Endothelial cell of umbilical vein (primary cell): ENCODE measurements at regions not wholly inside any gene's neighbourhood (a gene's known extent, or its start where the extent isn't known, plus 50 kb on each side); places are given as distances from the start of the nearest gene placed in this dataset.
"Not testable (repeated sequence)": the region's sequence is repeated elsewhere in the genome, so short reads cannot be mapped to it uniquely, and the experiment has no call there.

ENCODE experiments used
- BruUV-seq: library from RNA; stranded (reverse); fragments of 400-500 nt; replicated peaks from 2 replicates; lab custom pipeline; 2021; lab: Mats Ljungman, UMichigan
- CTCF ChIA-PET: fragments of 300-600, 350-600 bp; sonication (Branson Sonifier 250); formaldehyde crosslinking; loops from one replicate; lab custom pipeline; 2021; ENCODE audit warnings: antibody characterized with exemption, inconsistent platforms; lab: Charles Lee
- POLR2A ChIA-PET: fragments of 300-600, 350-600 bp; sonication (Branson Sonifier 250); formaldehyde crosslinking; loops from one replicate; lab custom pipeline; 2021; ENCODE audit warnings: antibody characterized with exemption, inconsistent platforms; lab: Charles Lee
- DNase-seq: peaks from one replicate; pipeline ENCODE4 v3.0.0-alpha.2; 2011; ENCODE audit warnings: low read depth, low spot score
- FAIRE-seq: peaks from 2 replicates; lab custom pipeline; 2011; peaks lifted over from hg19 to GRCh38; lab: Jason Lieb, UNC
- H2AFZ ChIP-seq: 2 replicates; pipeline ENCODE4 v1.6.0; 2012; ENCODE audit warnings: low read depth, low read length, control low read depth, inconsistent platforms
- H3K27ac ChIP-seq: 2 replicates; pipeline ENCODE4 v1.5.1; 2011; ENCODE audit warnings: low read depth, mild to moderate bottlenecking, control low read depth, low read length, moderate library complexity; ENCODE audit not compliant: insufficient read depth
- H3K27me3 ChIP-seq, 2 experiments: 2 replicates each; pipeline versions ENCODE4 v1.6.0 to v1.6.1; 2011; ENCODE audit warnings: low read length in 2 of 2, mixed read lengths in 1 of 2; ENCODE audit not compliant: control insufficient read depth in 2 of 2, insufficient read depth in 2 of 2
- H3K36me3 ChIP-seq, 2 experiments: 2 replicates in 1 of 2; 3 replicates in 1 of 2; pipeline ENCODE4 v1.5.1; 2011; ENCODE audit warnings: low read length in 2 of 2, mild to moderate bottlenecking in 1 of 2, moderate library complexity in 1 of 2; ENCODE audit not compliant: control insufficient read depth in 2 of 2, insufficient read depth in 2 of 2; ENCODE audit errors: extremely low read depth in 1 of 2
- H3K4me1 ChIP-seq: 3 replicates; pipeline ENCODE4 v1.5.1; 2011; ENCODE audit warnings: mild to moderate bottlenecking, low read length; ENCODE audit not compliant: control insufficient read depth, insufficient read depth; ENCODE audit errors: extremely low read depth
- H3K4me2 ChIP-seq: 2 replicates; pipeline ENCODE4 v1.6.1; 2011; ENCODE audit warnings: low read length, control low read depth, mixed read lengths; ENCODE audit not compliant: insufficient read depth
- H3K4me3 ChIP-seq, 3 experiments: fragments of 200-600 bp in 1 of 3; sonication (generic), shearing (Covaris generic) in 1 of 3; replicated peaks in 1 of 3; 2 replicates each; pipeline ENCODE4 v1.5.1; 2011 to 2016; ENCODE audit warnings: control low read depth in 3 of 3, low read length in 3 of 3, mild to moderate bottlenecking in 2 of 3, inconsistent platforms in 1 of 3, low read depth in 1 of 3, moderate library complexity in 1 of 3; ENCODE audit not compliant: insufficient read depth in 1 of 3
- H3K79me2 ChIP-seq: 2 replicates; pipeline ENCODE4 v1.6.0; 2012; ENCODE audit warnings: low read length, inconsistent platforms; ENCODE audit not compliant: control insufficient read depth, insufficient read depth
- H3K9ac ChIP-seq: replicated peaks from 2 replicates; pipeline ENCODE3; 2011; ENCODE audit warnings: low read length, control low read depth; ENCODE audit not compliant: insufficient read depth; ENCODE audit errors: extremely low read depth
- H3K9me1 ChIP-seq: replicated peaks from 3 replicates; pipeline ENCODE4 v1.6.0; 2011; ENCODE audit warnings: mild to moderate bottlenecking, low read length; ENCODE audit not compliant: control insufficient read depth, insufficient read depth; ENCODE audit errors: extremely low read depth
- H3K9me3 ChIP-seq: replicated peaks from 2 replicates; pipeline ENCODE4 v1.5.1; 2012; ENCODE audit warnings: low read length, inconsistent platforms; ENCODE audit not compliant: control insufficient read depth, insufficient read depth
- H4K20me1 ChIP-seq: replicated peaks from 2 replicates; pipeline ENCODE3; 2011; ENCODE audit warnings: mild to moderate bottlenecking, low read length; ENCODE audit not compliant: control insufficient read depth, insufficient read depth; ENCODE audit errors: extremely low read depth
- dilution Hi-C: fragments of 300-500 bp; cut with MboI; formaldehyde crosslinking; loops from one replicate; pipeline ENCODE4 v1.15.0; 2019; ENCODE audit warnings: low sequenced_read_pairs; ENCODE audit not compliant: extremely low pct_ligation_motif_present
- intact Hi-C: fragments of 100-400 bp; cut with micrococcal nuclease; formaldehyde crosslinking; loops from one replicate; pipeline ENCODE4 v1.10.0; 2022

DNA sequence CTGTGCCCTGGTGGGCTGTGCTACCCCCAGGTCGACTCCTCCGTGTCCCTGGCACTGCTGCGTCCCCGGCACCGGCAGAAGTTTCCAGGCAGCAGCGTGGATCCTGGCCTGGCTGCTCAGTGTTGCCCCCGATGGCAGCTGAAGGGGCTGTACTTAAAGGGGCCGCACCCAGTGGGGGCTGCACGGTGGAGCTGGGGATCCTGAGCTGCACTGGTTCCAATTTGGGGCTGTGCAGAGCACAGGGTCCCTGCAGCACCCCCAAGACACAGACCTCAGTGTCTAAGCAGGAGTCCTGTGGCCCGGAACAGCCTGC, 253.8 kb downstream of the ANKRD30B start:
- H3K79me2 ChIP-seq, intact Hi-C loops, CTCF ChIA-PET, POLR2A ChIA-PET, H3K9me1 ChIP-seq, H3K27me3 ChIP-seq, DNase-seq, H4K20me1 ChIP-seq, H3K9ac ChIP-seq, BruUV-seq, FAIRE-seq, H3K4me3 ChIP-seq, H3K4me2 ChIP-seq, H3K36me3 ChIP-seq, H2AFZ ChIP-seq, H3K4me1 ChIP-seq, H3K27ac ChIP-seq, dilution Hi-C loops, H3K9me3 ChIP-seq: not testable (repeated sequence)

DNA sequence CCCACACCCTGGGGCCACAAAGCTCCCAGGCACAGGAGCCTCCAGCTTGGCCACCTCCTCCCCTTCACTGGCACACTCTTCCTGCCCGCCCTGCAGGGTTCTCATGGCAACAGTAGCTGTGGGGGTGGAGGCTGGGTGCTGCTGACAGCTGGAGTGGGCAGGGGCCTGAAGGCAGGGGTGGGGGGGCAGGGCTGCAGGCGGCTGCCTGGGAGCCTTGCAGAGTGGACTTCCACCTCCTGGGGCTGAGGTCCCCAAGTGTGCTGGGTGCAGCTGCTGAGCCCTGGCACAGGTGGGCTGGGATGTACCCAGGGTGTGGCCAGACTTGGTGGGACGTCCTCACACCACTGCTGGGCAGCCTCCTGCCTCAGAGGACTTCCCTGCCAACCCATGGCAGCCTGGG, 254.8 kb downstream of the ANKRD30B start:
- CTCF ChIA-PET, FAIRE-seq, H3K4me1 ChIP-seq, H3K27me3 ChIP-seq, H4K20me1 ChIP-seq, dilution Hi-C loops, H3K9me1 ChIP-seq, H3K79me2 ChIP-seq, intact Hi-C loops, H3K9ac ChIP-seq, H3K36me3 ChIP-seq, H3K4me2 ChIP-seq, DNase-seq, H3K27ac ChIP-seq, H2AFZ ChIP-seq, POLR2A ChIA-PET, H3K9me3 ChIP-seq, H3K4me3 ChIP-seq, BruUV-seq: not testable (repeated sequence)

DNA sequence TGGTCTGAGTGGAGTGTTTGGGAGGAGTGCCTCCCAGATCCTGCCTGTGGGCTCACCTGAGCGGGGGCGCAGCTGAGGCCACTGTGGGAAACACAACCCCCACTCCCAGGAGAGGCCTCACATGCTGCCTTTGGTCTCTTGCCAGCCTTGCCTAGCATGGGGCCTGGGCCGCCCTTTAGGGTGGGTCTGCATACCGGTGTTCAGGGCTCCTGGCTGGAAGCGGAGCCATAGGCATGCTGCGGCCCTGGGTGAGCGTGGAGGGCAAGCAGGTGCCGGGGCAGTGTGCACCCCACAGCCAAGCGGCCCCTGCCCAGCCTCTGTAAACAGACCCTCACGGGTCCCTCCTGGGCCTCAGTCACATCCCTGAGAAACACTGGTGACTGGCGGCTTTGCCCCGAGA, 255.3 kb downstream of the ANKRD30B start:
- CTCF ChIA-PET, H3K4me1 ChIP-seq, FAIRE-seq, intact Hi-C loops, H3K9me1 ChIP-seq, dilution Hi-C loops, BruUV-seq, H3K4me3 ChIP-seq, H3K4me2 ChIP-seq, H3K9ac ChIP-seq, H3K79me2 ChIP-seq, H3K27me3 ChIP-seq, H3K9me3 ChIP-seq, H3K27ac ChIP-seq, POLR2A ChIA-PET, H4K20me1 ChIP-seq, H3K36me3 ChIP-seq, H2AFZ ChIP-seq, DNase-seq: not testable (repeated sequence)

DNA sequence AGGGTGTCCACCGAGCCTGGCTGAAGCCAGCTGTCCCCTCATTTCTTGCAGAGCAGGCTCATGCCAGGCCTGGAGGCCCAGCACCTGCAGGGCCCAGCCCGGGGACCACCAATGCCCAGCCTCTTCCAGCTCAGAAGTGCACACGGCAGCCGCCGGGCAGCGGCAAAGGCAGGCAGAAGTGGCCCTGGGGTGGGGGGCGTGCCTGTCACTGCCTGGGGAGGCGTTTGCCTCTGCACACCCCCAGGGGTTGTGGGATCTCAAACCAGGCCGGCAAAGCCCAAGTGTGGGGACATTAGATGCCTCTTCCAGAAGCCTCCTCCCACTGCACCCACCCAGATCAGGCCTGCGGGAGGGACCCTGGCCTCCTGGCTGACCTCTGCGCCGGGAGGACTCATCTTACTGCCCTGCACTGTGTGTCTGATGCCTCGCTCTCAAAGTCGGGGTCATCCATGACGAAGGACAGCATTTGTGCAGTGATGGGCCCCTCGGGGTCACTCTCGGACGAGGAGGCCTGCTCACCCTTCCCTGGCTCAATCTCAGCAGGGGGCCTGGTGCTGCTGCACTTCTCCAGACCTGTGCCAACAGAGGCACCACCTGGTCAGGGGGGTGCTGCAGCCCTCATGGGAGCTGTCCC, 255.8 kb downstream of the ANKRD30B start:
- H3K4me2 ChIP-seq, BruUV-seq, FAIRE-seq, dilution Hi-C loops, H3K9me3 ChIP-seq, H3K9me1 ChIP-seq, intact Hi-C loops, H3K27ac ChIP-seq, CTCF ChIA-PET, H3K79me2 ChIP-seq, H4K20me1 ChIP-seq, DNase-seq, H3K9ac ChIP-seq, H3K4me1 ChIP-seq, POLR2A ChIA-PET, H3K4me3 ChIP-seq, H3K27me3 ChIP-seq, H3K36me3 ChIP-seq, H2AFZ ChIP-seq: not testable (repeated sequence)
